ENCODE measurements at regions not wholly inside any gene's neighbourhood (a gene's known extent, or its start where the extent isn't known, plus 50 kb on each side); places are given as distances from the start of the nearest gene placed in this dataset.

DNA sequence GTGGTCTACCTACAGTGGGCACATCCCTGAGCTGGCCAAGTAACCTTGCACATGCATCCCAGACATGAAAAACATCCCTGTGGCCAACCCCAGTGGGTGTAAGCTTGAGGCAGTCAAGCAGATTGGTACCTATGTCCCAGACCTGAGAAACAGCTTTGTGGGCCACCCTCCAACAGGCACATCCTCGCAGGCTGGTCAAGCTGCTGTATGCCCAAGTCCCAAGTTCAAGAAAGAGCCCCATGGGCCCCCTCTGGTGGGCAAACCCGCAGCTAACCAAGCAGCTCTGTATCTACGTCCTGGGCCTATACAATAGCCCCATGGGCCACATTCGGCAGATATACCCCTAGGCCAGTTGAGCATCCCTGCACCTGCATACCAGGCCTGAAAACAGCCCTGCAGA, 186.3 kb upstream of the GPR149 start (continued):
- no peak for TF ChIP-seq TP53 (CRISPR knock-in tag; IDR thresholded peaks at IDR 0.05)
- no peak for TF ChIP-seq HMGA2 (CRISPR knock-in tag; IDR thresholded peaks at IDR 0.05)
- TF ChIP-seq ZNF423 (CRISPR knock-in tag; IDR thresholded peaks at IDR 0.05), result no peak
- no peak for TF ChIP-seq ZNF138 (CRISPR knock-in tag; conservative IDR thresholded peaks at IDR 0.05)
- no peak for TF ChIP-seq NR1H2 (CRISPR knock-in tag; IDR thresholded peaks at IDR 0.05)

DNA sequence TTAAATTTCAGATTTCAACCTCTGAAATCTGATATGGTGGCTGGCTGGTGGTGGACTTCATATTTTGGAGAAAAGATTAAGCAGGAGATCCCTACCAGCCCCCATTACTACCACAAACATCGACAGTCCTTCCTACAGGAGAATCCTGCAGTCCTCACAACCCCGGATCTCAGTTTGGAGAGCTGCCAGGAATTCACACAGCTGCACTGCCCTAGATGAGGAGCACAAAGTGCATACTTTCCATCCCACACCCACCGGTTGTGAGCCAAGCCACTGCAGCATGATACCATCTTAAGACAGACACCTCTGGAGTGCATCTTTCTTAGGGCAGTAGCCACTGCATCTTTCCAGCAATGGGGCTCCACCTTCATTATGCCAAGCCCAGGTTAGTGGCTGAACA, 185.5 kb upstream of the GPR149 start:
- Mint-ChIP-seq H3K4me3 (no peak overlapping the region), H3K36me3 (peaks cover 5% of the 10 kb centered on the region; the same call in 1 of the 2 replicates), H3K27ac (no peak overlapping the region), H3K27me3 (ENCODE audit: low read depth) (no peaks in the 10 kb centered on the region), H3K9me3 (peaks cover 21% of the 10 kb centered on the region), H3K4me1 (no peaks in the 10 kb centered on the region)
- no peak for DNase-seq (ENCODE audit: low spot score)
- CTCF ChIA-PET, result interaction anchor here (1.0 to 1.8 kb wide), 6 partner anchors 31 to 185 kb away, joined by 3 to 13 read pairs (median 6); partner anchors contain the start of gene GPR149
- no peak for ATAC-seq
- POLR2A ChIA-PET, result interaction anchor here (0.5 kb wide), 1 partner anchor 905 kb away, joined by 3 read pairs; no protein-coding TSS in a partner anchor
- TF ChIP-seq GRHL2 (CRISPR knock-in tag; IDR thresholded peaks at IDR 0.05; ENCODE audit: insufficient replicate concordance, severe bottlenecking) (no peak), RELA (CRISPR knock-in tag; IDR thresholded peaks at IDR 0.05; ENCODE audit: borderline replicate concordance) (no peak), CTCF (IDR thresholded peaks at IDR 0.05) (no peak)

DNA sequence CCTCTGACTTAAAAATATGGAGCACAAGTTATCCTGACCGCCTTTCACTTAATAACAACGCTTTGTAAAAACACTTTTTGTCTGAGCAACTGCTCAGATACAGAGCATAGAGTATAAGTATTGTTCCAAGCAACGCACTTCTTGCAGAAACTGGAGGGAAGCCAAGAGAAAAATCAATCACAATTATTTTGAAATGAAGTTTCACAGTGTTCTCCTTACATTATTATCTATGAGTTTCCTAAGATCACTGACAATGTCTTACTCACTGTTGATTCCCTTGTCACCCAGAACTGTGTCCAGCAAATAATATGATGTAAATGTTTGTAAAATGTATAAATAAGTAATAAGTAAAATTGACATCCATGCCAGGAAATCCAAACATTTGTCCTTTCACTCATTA, 184.6 kb upstream of the GPR149 start:
- DNase-seq (ENCODE audit: low spot score) (no peak), ATAC-seq (no peak)
- no peak overlapping the region for H3K4me3 Mint-ChIP-seq
- H3K4me1 Mint-ChIP-seq, result no peaks in the 10 kb centered on the region
- POLR2A ChIA-PET, result no interaction called here
- no peak for TF ChIP-seq MYBL2 (CRISPR knock-in tag; IDR thresholded peaks at IDR 0.05)
- no peak for TF ChIP-seq ZNF121 (CRISPR knock-in tag; IDR thresholded peaks at IDR 0.05)
- no peak for TF ChIP-seq GABPB1 (CRISPR knock-in tag; IDR thresholded peaks at IDR 0.05)
- TF ChIP-seq ZNF425 (CRISPR knock-in tag; conservative IDR thresholded peaks at IDR 0.05), result no peak
- no peak for TF ChIP-seq AFF4 (CRISPR knock-in tag; IDR thresholded peaks at IDR 0.05; ENCODE audit: borderline replicate concordance)
- TF ChIP-seq FOXP1 (CRISPR knock-in tag; IDR thresholded peaks at IDR 0.05; ENCODE audit: borderline replicate concordance), result no peak
- TF ChIP-seq TP53 (CRISPR knock-in tag; IDR thresholded peaks at IDR 0.05), result no peak
- TF ChIP-seq, protein P1, sequence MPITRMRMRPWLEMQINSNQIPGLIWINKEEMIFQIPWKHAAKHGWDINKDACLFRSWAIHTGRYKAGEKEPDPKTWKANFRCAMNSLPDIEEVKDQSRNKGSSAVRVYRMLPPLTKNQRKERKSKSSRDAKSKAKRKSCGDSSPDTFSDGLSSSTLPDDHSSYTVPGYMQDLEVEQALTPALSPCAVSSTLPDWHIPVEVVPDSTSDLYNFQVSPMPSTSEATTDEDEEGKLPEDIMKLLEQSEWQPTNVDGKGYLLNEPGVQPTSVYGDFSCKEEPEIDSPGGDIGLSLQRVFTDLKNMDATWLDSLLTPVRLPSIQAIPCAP (CRISPR knock-in tag; IDR thresholded peaks at IDR 0.05), result no peak
- TF ChIP-seq FOXJ3 (CRISPR knock-in tag; IDR thresholded peaks at IDR 0.05; ENCODE audit: borderline replicate concordance), result no peak
- TF ChIP-seq JUN (CRISPR knock-in tag; IDR thresholded peaks at IDR 0.05), result no peak
- no peak overlapping the region for H3K27ac Mint-ChIP-seq
- CTCF ChIA-PET, result interaction anchor here (1.0 kb wide), 1 partner anchor 69 kb away, joined by 4 read pairs; no protein-coding TSS in a partner anchor
- peaks cover 14% of the 10 kb centered on the region for H3K9me3 Mint-ChIP-seq
- H3K36me3 Mint-ChIP-seq, result no peaks in the 10 kb centered on the region
- no peaks in the 10 kb centered on the region for H3K27me3 Mint-ChIP-seq (ENCODE audit: low read depth)

All from WTC11 (cell line).